GM13976 (cell line): ENCODE measurements at regions not wholly inside any gene's neighbourhood (a gene's known extent, or its start where the extent isn't known, plus 50 kb on each side); places are given as distances from the start of the nearest gene placed in this dataset.

Experiments
- DNase-seq: peaks from one replicate; pipeline ENCODE4 v3.0.0; 2012; ENCODE audit warnings: low spot score
- in situ Hi-C: fragments of 300-500 bp; cut with MboI; formaldehyde crosslinking; loops from one replicate; pipeline ENCODE4 v1.12.0; 2022; ENCODE audit warnings: low sequenced_read_pairs, mixed read lengths, inconsistent platforms; ENCODE audit not compliant: unreplicated experiment
- TF ChIP-seq, protein P1 (sequence below): IDR thresholded peaks from 2 replicates; pipeline ENCODE4 v1.5.1; 2012; ENCODE audit warnings: borderline replicate concordance, mild to moderate bottlenecking; ENCODE audit not compliant: insufficient read depth; ENCODE audit errors: extremely low read depth, missing control alignments, control extremely low read depth

DNA sequence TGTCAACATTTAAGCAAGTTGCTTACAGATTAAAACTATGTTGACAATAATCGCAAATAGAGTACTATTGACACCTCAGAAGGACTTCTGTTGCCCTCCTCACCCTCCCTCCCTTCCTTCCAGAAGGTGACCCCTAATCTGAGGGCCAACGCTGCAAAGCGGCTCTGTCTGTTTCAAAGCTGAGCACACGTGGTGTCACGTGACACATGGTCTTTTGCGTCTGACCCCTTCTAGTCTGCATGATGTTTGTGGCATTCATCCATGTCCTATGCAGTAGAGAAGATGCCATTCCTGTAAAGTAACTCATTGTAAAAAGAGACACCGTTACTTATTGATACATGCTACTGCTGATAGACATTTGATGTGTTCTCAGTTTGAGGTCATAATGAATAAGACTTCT, 182.3 kb downstream of the THBS2 start:
- TF ChIP-seq, protein P1, sequence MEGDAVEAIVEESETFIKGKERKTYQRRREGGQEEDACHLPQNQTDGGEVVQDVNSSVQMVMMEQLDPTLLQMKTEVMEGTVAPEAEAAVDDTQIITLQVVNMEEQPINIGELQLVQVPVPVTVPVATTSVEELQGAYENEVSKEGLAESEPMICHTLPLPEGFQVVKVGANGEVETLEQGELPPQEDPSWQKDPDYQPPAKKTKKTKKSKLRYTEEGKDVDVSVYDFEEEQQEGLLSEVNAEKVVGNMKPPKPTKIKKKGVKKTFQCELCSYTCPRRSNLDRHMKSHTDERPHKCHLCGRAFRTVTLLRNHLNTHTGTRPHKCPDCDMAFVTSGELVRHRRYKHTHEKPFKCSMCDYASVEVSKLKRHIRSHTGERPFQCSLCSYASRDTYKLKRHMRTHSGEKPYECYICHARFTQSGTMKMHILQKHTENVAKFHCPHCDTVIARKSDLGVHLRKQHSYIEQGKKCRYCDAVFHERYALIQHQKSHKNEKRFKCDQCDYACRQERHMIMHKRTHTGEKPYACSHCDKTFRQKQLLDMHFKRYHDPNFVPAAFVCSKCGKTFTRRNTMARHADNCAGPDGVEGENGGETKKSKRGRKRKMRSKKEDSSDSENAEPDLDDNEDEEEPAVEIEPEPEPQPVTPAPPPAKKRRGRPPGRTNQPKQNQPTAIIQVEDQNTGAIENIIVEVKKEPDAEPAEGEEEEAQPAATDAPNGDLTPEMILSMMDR, result no peak
- no peak for DNase-seq
- in situ Hi-C loops, result no loop called here

DNA sequence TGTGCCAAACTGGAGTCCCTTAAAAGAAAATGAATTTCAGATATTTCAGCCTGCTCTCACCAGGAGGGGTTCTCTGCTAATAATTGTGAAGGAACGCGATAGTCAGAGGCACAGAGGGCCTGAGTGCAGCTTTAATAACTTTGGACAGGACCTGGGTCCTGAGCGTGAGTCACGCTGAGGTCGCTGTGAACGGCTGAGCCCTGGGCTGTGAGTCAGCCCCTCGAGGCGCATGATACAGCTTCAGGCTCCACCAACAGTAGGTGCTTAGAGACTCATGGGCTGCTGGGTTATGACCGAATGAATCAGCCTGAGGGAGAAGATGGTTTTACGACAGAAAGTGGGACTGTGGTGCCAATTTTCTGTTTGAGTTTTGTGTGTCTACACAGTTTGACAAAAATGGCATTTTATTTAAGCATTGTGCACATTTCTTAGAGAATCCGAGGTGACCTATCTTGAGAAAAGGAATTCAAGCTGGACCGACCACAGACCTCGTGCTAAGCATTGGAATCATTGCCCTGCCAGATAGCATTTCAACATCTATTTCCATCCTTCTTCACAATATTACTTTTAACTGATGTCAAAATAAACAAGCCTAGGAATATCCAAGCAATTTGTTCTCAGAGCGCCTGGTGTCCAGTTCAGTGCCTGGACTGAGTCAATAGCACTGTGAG, 183.0 kb downstream of the THBS2 start:
- in situ Hi-C loops, result no loop called here
- no peak for DNase-seq
- TF ChIP-seq, protein P1, result no peak

DNA sequence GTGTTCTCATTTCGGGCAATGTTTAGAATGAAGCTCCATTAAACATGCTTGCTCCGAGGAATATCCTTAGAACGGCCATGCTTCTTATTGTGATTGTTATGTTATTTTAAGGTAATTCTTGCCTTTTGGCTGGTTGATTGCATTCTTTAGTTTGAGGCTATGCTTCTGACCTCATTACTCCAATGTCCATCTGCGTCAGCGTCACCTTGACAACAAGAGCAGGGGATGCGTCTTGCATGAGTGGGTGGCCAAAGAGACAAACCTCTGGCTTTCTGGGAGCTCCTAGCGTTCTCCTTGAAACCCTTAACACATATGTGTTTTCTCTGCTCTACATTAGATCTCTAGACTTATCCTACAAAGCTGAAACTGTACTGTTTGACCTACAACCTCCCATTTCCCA, 184.3 kb downstream of the THBS2 start:
- in situ Hi-C loops, result no loop called here
- TF ChIP-seq, protein P1, result no peak

DNA sequence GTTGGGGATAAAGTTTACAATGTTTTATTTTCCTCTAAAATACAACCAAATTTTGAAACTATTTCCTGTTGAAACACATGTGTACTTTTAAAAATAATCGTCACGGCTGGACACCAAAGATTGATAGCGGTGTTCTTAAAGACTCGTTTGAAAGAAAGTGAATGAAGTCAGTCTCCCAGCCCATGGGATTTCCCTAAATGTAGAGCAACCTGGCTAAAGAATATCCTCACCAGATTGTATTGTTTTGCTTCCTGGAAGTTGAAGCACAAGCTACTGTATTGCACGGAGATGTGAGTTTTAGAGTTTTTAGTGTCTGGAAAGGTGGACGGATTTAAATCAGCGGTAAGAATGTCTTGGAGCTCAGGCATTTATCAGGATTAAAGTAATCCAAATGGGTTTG, 189.5 kb downstream of the THBS2 start:
- in situ Hi-C loops, result no loop called here
- TF ChIP-seq, protein P1, result no peak
- DNase-seq, result no peak

More for the DNA sequence above, 184.3 kb downstream of the THBS2 start:
- DNase-seq, result no peak

DNA sequence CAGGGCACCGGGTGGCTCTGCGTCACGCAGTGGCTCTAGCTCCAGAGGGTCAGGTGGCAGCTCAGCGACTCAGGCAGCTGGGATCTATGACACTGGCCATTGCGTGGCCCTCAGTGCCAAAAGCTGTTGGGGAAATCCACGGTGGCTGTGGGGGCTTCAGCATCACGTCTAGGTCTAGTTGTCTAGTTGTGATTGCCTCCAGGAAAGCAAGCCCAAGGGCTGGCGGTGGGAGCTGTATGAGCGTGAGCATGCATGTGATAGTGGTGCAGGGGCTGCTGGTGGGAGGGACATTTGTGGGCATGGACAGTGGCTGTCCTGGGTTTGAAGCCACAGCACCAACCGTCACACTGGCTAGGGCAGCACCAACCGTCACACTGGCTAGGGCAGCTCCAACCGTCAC, 191.4 kb downstream of the THBS2 start:
- no peak for DNase-seq
- in situ Hi-C loops, result no loop called here
- TF ChIP-seq, protein P1, result no peak

DNA sequence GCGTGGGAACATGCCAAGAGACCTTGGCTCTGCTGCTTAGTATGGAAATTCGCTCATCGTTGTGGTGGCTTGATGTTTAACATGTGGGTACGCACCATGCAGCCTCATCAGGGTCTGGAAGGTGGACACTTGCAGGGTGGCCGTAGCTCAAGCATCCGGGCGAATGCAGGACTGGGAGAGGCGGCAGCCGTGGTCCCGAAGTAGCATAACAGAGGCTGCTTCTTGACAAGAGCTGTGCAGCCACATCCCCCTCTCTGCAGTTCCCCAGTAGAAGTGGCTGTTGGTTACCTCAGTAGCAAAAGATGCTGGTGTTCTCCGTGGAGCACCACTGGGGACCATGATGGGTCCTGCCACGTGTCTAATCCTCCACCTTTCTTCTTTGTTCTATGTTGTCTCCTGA, 195.0 kb downstream of the THBS2 start:
- DNase-seq, result no peak
- TF ChIP-seq, protein P1, result no peak
- in situ Hi-C loops, result no loop called here
